AG20443 (cell line): ENCODE measurements at regions not wholly inside any gene's neighbourhood (a gene's known extent, or its start where the extent isn't known, plus 50 kb on each side); places are given as distances from the start of the nearest gene placed in this dataset.
A peak's percentile ranks its signal among the peaks of the same experiment; 100 is the strongest.
"Not testable (repeated sequence)": the region's sequence is repeated elsewhere in the genome, so short reads cannot be mapped to it uniquely, and the experiment has no call there.

ENCODE experiments used
- DNase-seq: peaks from one replicate; pipeline ENCODE4 v3.0.0; 2012; ENCODE audit warnings: low spot score, mixed read lengths

GRCh38 chr6:22748681-22749080 is 179.3 kb downstream of the HDGFL1 start:
- no peak for DNase-seq

GRCh38 chr6:22749696-22750095 is 180.3 kb downstream of the HDGFL1 start:
- no peak for DNase-seq

DNA sequence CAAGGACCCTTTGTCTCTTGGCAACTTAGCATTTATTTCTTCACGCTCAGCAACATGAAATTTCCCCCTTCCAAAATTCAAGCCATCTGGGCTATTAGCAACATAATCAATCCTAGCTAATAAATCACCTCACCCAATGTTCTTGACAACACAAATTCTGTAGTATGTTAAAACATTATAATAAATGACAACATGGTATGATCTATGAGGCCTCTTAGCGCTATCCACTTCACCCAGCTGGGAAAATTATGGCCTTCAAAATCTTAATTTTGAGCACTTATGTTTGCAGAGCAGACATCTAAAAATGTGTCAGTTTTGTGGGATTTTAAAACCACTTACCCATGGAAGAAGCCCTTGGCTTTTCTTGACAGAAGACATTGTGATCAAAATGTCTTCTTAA is 181.9 kb downstream of the HDGFL1 start:
- no peak for DNase-seq

DNA sequence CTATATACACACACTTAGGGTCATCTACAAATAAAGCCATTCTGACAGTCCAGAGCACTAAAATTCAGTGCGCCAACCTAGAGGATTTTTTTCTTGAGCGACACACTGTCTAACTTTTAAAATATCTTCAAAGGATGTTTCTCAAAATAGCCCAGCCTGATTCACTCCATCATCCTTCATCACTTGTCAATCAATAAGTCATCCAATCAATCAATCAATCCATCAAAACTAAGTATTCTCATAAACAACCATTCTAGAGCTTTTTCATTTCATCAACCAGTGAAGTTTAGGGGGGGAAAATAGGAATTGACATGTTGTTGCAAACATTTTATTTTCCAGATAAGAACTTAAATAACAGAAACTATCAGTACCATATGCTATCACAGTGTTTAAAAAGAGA is 183.2 kb downstream of the HDGFL1 start:
- DNase-seq = no peak

DNA sequence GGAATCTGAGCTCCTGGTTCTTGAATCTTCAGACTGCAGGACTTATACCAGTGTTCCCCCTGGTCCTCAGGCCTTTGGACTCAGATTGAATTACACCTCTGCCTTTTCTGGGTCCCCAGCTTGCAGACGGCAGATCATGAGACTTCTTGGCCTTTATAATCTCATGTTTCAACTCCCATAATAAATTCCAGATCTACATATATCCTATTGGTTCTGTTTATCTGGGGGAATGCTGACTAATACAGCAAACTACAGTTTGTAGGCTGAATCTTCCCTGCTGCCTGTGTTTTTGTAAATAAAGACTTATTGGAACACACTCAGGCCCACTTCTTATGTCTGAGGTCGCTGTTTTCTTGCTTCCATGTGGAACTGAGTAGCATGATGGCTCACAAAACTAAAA is 184.7 kb downstream of the HDGFL1 start:
- DNase-seq = no peak

DNA sequence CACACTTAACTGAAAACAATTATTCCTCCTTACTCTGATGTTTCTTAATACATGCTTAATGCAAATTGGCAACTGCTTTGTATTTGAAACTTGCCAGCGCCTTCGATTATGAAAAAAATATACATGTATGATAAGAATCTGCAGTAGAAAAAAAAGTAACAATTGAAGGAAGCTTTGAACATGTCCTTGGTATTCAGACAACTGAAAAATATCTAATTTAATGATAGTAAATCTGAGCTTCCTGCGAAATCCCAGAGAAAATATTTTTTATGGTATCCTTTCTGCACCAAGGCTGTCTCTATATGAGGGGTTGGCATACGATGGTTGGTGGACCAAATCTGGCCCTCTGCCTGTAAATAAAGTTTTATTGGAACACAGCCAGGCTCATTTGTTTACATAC is 186.2 kb downstream of the HDGFL1 start:
- no peak for DNase-seq

- peak; percentile 25 for DNase-seq
These were observed 187.0 kb downstream of the HDGFL1 start for GRCh38 chr6:22756365-22756764.

DNA sequence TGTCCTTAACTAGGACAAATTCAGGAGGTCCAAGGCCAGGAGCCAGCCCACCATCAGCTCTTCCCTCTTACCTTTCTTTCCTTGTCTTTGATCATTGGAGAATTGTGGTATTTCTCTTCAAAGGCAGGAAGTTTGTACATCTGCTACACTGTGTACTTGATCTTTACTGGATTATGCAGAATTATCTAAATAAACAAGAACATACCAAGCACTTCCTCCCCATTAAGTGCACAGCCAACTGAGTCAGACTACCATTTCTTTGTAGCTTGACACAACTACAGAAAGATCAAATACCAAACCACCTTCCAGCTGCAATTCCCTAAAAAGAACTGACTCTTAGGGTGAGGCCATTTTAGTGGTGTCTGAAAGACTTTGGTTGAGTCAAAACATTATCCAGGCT is 195.1 kb downstream of the HDGFL1 start:
- DNase-seq = no peak

DNA sequence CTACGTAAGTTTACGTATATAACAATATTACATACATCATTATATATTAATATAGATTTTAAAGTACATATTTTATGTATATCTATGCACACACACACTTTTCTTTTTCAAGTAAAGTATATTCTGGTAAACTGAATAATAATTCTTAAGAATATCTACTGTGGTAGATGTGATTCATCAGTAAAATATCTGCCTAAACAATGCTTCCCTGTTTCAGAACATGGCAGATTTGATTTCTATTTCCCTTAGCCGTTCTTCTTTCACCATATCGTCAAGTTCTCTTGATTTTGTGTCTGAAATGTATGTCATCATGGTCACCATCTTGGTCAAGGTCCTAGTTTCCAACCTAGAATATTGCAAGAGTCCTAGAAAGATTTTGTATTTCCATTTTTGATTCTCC is 195.6 kb downstream of the HDGFL1 start:
- peak; percentile 10 for DNase-seq

- no peak for DNase-seq
These were observed 197.6 kb downstream of the HDGFL1 start for GRCh38 chr6:22766979-22767378.

- DNase-seq = no peak
These were observed 200.7 kb downstream of the HDGFL1 start for GRCh38 chr6:22770054-22770453.

DNA sequence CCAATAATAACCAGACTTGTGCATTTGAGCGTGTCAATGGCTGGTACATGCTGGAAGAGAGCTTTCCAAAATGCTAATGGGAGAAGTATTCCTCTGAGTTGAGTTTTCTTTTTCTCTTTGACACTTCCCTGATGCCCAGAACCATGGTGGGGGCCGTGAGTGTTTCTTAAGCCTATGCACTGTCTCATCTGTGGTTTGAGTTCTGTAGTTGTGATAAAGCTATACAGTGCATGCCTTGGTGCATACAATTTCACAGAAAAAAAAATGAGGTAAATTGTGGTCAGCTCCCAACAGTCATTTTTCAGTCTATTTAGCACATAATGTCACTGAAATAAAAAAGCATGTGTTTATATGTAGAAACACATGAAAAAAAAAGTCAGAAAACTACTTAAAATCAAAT is 204.8 kb downstream of the HDGFL1 start:
- no peak for DNase-seq

GRCh38 chr6:22778438-22778837 is 209.1 kb downstream of the HDGFL1 start:
- not testable (repeated sequence) for DNase-seq

GRCh38 chr6:22779062-22779461 is 209.7 kb downstream of the HDGFL1 start:
- no peak for DNase-seq

- no peak for DNase-seq
These were observed 214.6 kb downstream of the HDGFL1 start for GRCh38 chr6:22783931-22784330.

- no peak for DNase-seq
These were observed 215.4 kb downstream of the HDGFL1 start for GRCh38 chr6:22784601-22785410.

DNA sequence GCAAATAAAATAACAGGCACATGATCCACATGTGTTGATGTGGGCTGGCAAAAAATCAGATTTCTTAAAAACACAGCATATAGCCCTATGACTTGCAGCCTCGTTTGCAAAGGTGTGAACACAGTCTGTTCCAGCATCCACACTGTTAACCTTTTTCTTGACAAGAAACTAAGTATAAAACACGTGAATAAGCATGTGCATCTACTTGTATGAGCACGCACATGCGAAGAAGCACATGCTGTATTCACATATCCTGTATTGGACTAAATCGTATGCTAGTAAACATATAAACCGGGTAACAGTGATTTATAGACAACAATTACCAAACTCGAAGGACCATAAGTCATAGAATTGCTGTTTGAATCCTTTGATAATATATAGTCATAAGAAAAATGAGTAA is 218.7 kb downstream of the HDGFL1 start:
- DNase-seq = no peak

GRCh38 chr6:22789315-22789714 is 219.9 kb downstream of the HDGFL1 start:
- DNase-seq = no peak

GRCh38 chr6:22794844-22795243 is 225.5 kb downstream of the HDGFL1 start:
- no peak for DNase-seq

DNA sequence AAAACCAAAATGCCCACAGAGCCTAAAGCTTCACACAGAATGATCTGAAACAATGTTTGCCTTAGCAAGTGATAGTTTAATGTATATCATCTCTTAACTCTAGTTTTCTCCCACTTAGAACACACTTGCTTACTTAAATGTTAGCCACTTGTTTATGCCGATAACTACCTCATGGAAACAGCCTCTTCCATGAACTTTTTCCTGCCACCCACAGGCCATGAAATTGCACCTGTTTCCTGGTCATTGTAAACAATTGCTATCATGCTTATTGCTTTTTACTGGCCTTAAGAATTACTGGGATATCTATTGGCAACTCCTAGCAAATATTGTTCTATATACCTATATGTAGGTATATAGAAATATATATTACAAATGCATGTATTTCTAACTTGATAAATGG is 231.1 kb downstream of the HDGFL1 start:
- no peak for DNase-seq

DNA sequence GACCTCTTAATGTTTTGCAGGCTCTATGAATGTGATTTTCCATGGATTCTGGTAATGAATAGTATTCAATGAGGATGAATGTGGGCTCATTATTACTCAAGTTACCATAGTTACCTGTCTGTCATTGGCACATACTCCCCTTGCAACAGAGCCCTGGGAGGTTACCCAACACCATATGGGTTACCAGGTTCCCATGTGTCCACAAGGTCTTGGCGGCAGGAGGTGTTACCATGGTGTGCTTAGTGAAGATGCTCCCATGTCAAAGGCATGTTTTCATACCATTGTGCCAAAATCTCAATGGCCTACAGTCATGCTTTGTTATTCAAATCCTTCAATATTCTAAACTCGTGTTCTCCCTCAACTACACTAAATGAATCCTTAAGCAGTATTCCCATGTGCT is 232.5 kb downstream of the HDGFL1 start:
- no peak for DNase-seq

- peak; percentile 17 for DNase-seq
These were observed 235.4 kb downstream of the HDGFL1 start for GRCh38 chr6:22804620-22805261.

DNA sequence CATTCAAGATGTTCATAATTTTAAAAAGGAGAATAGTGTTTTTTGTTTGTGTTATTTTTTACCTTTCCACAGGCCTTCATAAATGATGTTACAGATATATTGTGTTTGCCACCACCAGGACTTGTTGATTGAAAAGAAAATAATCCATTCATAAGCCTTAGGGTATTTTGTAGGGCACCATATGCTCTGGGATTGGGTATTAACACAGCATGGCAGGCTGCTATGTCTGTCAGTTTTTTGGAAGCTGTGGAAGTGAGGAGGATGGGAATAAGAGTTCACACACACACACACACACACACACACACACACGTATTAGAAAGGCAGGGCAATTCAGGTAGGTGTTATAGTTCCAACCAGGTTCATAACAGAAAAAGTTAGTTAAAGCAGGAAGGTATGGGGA is 237.9 kb downstream of the HDGFL1 start:
- no peak for DNase-seq

GRCh38 chr6:22807818-22808217 is 238.5 kb downstream of the HDGFL1 start:
- no peak for DNase-seq
